Mesothelial cell of epicardium (in vitro differentiated cells): ENCODE measurements at regions not wholly inside any gene's neighbourhood (a gene's known extent, or its start where the extent isn't known, plus 50 kb on each side); places are given as distances from the start of the nearest gene placed in this dataset.

ENCODE experiments used
- DNase-seq, 2 experiments: peaks; one replicate each; pipeline ENCODE4 v3.0.0; 2021; ENCODE audit warnings: low spot score in 2 of 2; ENCODE audit not compliant: unreplicated experiment in 2 of 2
- H3K27ac Mint-ChIP-seq: 2 replicates; pipeline ENCODE4 v1.8.0; 2021; ENCODE audit warnings: mixed read lengths
- H3K27me3 Mint-ChIP-seq: 2 replicates; pipeline ENCODE4 v1.8.0; 2021; ENCODE audit warnings: low read depth, mixed read lengths
- H3K36me3 Mint-ChIP-seq: 2 replicates; pipeline ENCODE4 v1.8.0; 2021; ENCODE audit warnings: mixed read lengths
- H3K4me1 Mint-ChIP-seq: 2 replicates; pipeline ENCODE4 v1.8.0; 2021; ENCODE audit warnings: mixed read lengths
- H3K4me3 Mint-ChIP-seq: 2 replicates; pipeline ENCODE4 v1.8.0; 2021; ENCODE audit warnings: mild to moderate bottlenecking, moderate library complexity, mixed read lengths
- H3K9me3 Mint-ChIP-seq: 2 replicates; pipeline ENCODE4 v1.8.0; 2021; ENCODE audit warnings: mixed read lengths
- CTCF ChIP-seq: fragments of 200-600 bp; sonication (generic); IDR thresholded peaks from one replicate; pipeline ENCODE4 v1.5.0; 2021; ENCODE audit warnings: antibody characterized with exemption; ENCODE audit not compliant: unreplicated experiment

GRCh38 chr16:85183564-85183963, 71.3 kb upstream of the CIBAR2 start:
- H3K27ac Mint-ChIP-seq: no peak overlapping the region
- no peaks in the 10 kb centered on the region for H3K27me3 Mint-ChIP-seq
- no peak for DNase-seq
- no peak for TF ChIP-seq CTCF
- peaks cover 10% of the 10 kb centered on the region for H3K9me3 Mint-ChIP-seq
- no peak overlapping the region for H3K4me3 Mint-ChIP-seq
- H3K36me3 Mint-ChIP-seq: peaks cover 35% of the 10 kb centered on the region
- H3K4me1 Mint-ChIP-seq: peaks cover 18% of the 10 kb centered on the region

- Mint-ChIP-seq H3K9me3 (peaks cover 17% of the 10 kb centered on the region), H3K4me3 (no peak overlapping the region), H3K36me3 (peaks cover 40% of the 10 kb centered on the region), H3K27me3 (no peaks in the 10 kb centered on the region), H3K4me1 (peaks cover 22% of the 10 kb centered on the region), H3K27ac (no peak overlapping the region)
- TF ChIP-seq CTCF: no peak
- DNase-seq: no peak
These were observed 72.1 kb upstream of the CIBAR2 start for GRCh38 chr16:85184404-85184803.

- DNase-seq: no peak
- TF ChIP-seq CTCF: no peak
- Mint-ChIP-seq H3K27me3 (no peaks in the 10 kb centered on the region), H3K9me3 (peaks cover 22% of the 10 kb centered on the region), H3K27ac (no peak overlapping the region), H3K36me3 (peaks cover 48% of the 10 kb centered on the region), H3K4me3 (no peak overlapping the region), H3K4me1 (peaks cover 22% of the 10 kb centered on the region)
These were observed 73.2 kb upstream of the CIBAR2 start for GRCh38 chr16:85185303-85186100.

DNA sequence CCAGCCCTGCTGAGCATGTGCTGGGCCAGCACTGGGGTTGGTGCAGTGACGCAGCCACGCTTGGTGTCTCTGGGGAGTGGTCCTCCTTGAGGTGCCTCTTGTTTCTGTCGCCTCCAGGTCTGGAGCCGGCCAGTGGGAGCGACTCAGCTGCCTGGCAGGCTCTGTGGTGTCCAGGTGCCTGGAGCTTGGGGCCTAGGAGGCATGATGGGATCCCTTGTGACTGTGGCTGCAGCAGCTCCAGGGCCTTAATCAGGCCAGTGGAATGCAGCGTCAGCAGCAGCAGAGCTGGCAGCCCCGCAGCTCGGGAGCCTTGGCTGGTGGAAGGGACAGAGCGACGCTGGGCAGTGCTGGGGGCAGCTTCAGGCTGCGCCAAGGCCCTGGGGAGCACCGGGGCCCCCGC, 74.7 kb upstream of the CIBAR2 start:
- H3K4me3 Mint-ChIP-seq: no peak overlapping the region
- DNase-seq: no peak
- H3K27me3 Mint-ChIP-seq: no peaks in the 10 kb centered on the region
- peaks cover 31% of the 10 kb centered on the region for H3K4me1 Mint-ChIP-seq
- peak overlapping the region; percentile 76 for H3K27ac Mint-ChIP-seq
- peaks cover 51% of the 10 kb centered on the region for H3K36me3 Mint-ChIP-seq
- TF ChIP-seq CTCF: no peak
- H3K9me3 Mint-ChIP-seq: peaks cover 22% of the 10 kb centered on the region

- Mint-ChIP-seq H3K4me1 (peaks cover 33% of the 10 kb centered on the region), H3K27ac (peak overlapping the region; percentile 76)
These were observed 75.2 kb upstream of the CIBAR2 start for GRCh38 chr16:85187447-85187846.

More at GRCh38 chr16:85187447-85187846, 75.2 kb upstream of the CIBAR2 start:
- Mint-ChIP-seq H3K9me3 (peaks cover 22% of the 10 kb centered on the region), H3K36me3 (peaks cover 51% of the 10 kb centered on the region), H3K4me3 (no peak overlapping the region), H3K27me3 (no peaks in the 10 kb centered on the region)
- DNase-seq: no peak
- no peak for TF ChIP-seq CTCF
